SK-N-SH (cell line): ENCODE measurements at regions not wholly inside any gene's neighbourhood (a gene's known extent, or its start where the extent isn't known, plus 50 kb on each side); places are given as distances from the start of the nearest gene placed in this dataset.

Source experiments
- CTCF ChIA-PET: fragments of 300-600, 350-600 bp; formaldehyde crosslinking; extraction: SDS; loops from one replicate; lab custom pipeline; 2021; lab: Yijun Ruan, JAX
- POLR2A ChIA-PET: fragments of 350-600 bp; sonication (Branson Sonifier 250); formaldehyde crosslinking; extraction: SDS; loops from one replicate; lab custom pipeline; 2020; ENCODE audit warnings: antibody characterized with exemption, inconsistent platforms; lab: Yijun Ruan, JAX
- DNase-seq: peaks from one replicate; pipeline ENCODE4 v3.0.0; 2012
- H2AFZ ChIP-seq: fragments of 200-600 bp; sonication (generic); 2 replicates; pipeline ENCODE4 v1.8.1; 2016; ENCODE audit warnings: antibody characterized with exemption, mild to moderate bottlenecking, low read depth
- H3F3A ChIP-seq: fragments of 200-600 bp; sonication (generic); replicated peaks from 2 replicates; pipeline ENCODE3; 2016; ENCODE audit warnings: antibody characterized with exemption, mild to moderate bottlenecking; ENCODE audit not compliant: insufficient read depth
- H3K27ac ChIP-seq, 2 experiments: fragments of 200-500 bp in 1 of 2; fragments of 200-600 bp in 1 of 2; sonication (Bioruptor generic) in 1 of 2; sonication (generic), shearing (Covaris generic) in 1 of 2; 2 replicates each; pipeline versions ENCODE4 v1.5.1 to v1.6.1; 2014 to 2016; ENCODE audit warnings: low read depth in 2 of 2, inconsistent platforms in 1 of 2, low read length in 1 of 2, mild to moderate bottlenecking in 1 of 2, mixed read lengths in 1 of 2
- H3K27me3 ChIP-seq: fragments of 200-600 bp; sonication (generic), shearing (Covaris generic); 2 replicates; pipeline ENCODE4 v1.6.1; 2016; ENCODE audit warnings: mixed run types; ENCODE audit not compliant: insufficient read depth
- H3K36me3 ChIP-seq, 2 experiments: fragments of 200-500 bp in 1 of 2; fragments of 200-600 bp in 1 of 2; sonication (Bioruptor generic) in 1 of 2; sonication (generic) in 1 of 2; replicated peaks in 1 of 2; 2 replicates each; pipeline versions ENCODE3 to v1.5.1; 2014 to 2016; ENCODE audit warnings: low read length in 1 of 2, mild to moderate bottlenecking in 1 of 2; ENCODE audit not compliant: insufficient read depth in 2 of 2, control insufficient read depth in 1 of 2
- H3K4me1 ChIP-seq, 2 experiments: fragments of 200-500 bp in 1 of 2; fragments of 200-600 bp in 1 of 2; sonication (Bioruptor generic) in 1 of 2; sonication (generic), shearing (Covaris generic) in 1 of 2; 2 replicates each; pipeline versions ENCODE4 v1.5.1 to v1.6.1; 2014 to 2016; ENCODE audit warnings: low read depth in 1 of 2, low read length in 1 of 2, mixed run types in 1 of 2; ENCODE audit not compliant: insufficient read depth in 2 of 2, control insufficient read depth in 1 of 2
- H3K4me2 ChIP-seq: fragments of 200-600 bp; sonication (generic), shearing (Covaris generic); 2 replicates; pipeline ENCODE4 v1.6.1; 2017; ENCODE audit warnings: mixed run types
- H3K4me3 ChIP-seq, 2 experiments: fragments of 200-500 bp in 1 of 2; fragments of 200-600 bp in 1 of 2; sonication (Bioruptor generic) in 1 of 2; sonication (generic), shearing (Covaris generic) in 1 of 2; 2 replicates each; pipeline versions ENCODE4 v1.5.1 to v1.8.1; 2014 to 2016; ENCODE audit warnings: low read depth in 2 of 2, inconsistent platforms in 1 of 2, low read length in 1 of 2, mild to moderate bottlenecking in 1 of 2, mixed read lengths in 1 of 2, moderate library complexity in 1 of 2
- H3K79me2 ChIP-seq: fragments of 200-600 bp; sonication (generic); 2 replicates; pipeline ENCODE4 v1.8.1; 2017; ENCODE audit warnings: mild to moderate bottlenecking; ENCODE audit not compliant: insufficient read depth
- H3K9ac ChIP-seq: fragments of 200-600 bp; sonication (generic); 2 replicates; pipeline ENCODE4 v1.6.1; 2017; ENCODE audit warnings: mixed run types
- H3K9me2 ChIP-seq: fragments of 200-600 bp; sonication (generic); 2 replicates; pipeline ENCODE4 v1.6.1; 2017; ENCODE audit warnings: mixed run types
- H3K9me3 ChIP-seq: fragments of 200-600 bp; sonication (generic); 2 replicates; pipeline ENCODE4 v1.6.1; 2017; ENCODE audit warnings: mixed run types, mild to moderate bottlenecking, moderate library complexity
- H4K20me1 ChIP-seq: fragments of 200-600 bp; sonication (generic); 2 replicates; pipeline ENCODE4 v1.6.1; 2017; ENCODE audit warnings: mild to moderate bottlenecking, mixed run types; ENCODE audit not compliant: insufficient read depth
- ELF1 ChIP-seq: IDR thresholded peaks from 2 replicates; pipeline ENCODE4 v1.4.0; 2012
- EP300 ChIP-seq, 2 experiments: IDR thresholded peaks; 2 replicates each; pipeline versions ENCODE4 v1.4.0 to v1.6.1; 2012; ENCODE audit warnings: borderline replicate concordance in 1 of 2, low read depth in 1 of 2, low read length in 1 of 2
- EZH2phosphoT487 ChIP-seq: fragments of 200-600 bp; sonication (generic); IDR thresholded peaks from 2 replicates; pipeline ENCODE4 v1.6.1; 2017; ENCODE audit warnings: low read depth, mixed run types, mild to moderate bottlenecking, antibody characterized with exemption, moderate library complexity, borderline replicate concordance
- FOSL2 ChIP-seq: IDR thresholded peaks from 2 replicates; pipeline ENCODE4 v1.4.0; 2012; ENCODE audit warnings: low read depth, mild to moderate bottlenecking, moderate library complexity, borderline replicate concordance
- FOXJ3 ChIP-seq: sonication (generic); formaldehyde crosslinking; IDR thresholded peaks from 2 replicates; pipeline ENCODE4 v1.5.1; 2020; ENCODE audit warnings: mild to moderate bottlenecking, missing genetic modification reagents
- GABPA ChIP-seq: IDR thresholded peaks from 2 replicates; pipeline ENCODE4 v1.4.0; 2012; ENCODE audit warnings: low read depth, mild to moderate bottlenecking
- GATA2 ChIP-seq: sonication (generic); formaldehyde crosslinking; IDR thresholded peaks from 2 replicates; pipeline ENCODE4 v1.5.0; 2020; ENCODE audit warnings: mild to moderate bottlenecking, missing genetic modification reagents
- IRF3 ChIP-seq: fragments of 150-350 bp; IDR thresholded peaks from 2 replicates; pipeline ENCODE4 v1.6.1; 2016; ENCODE audit warnings: mild to moderate bottlenecking, low read depth, low read length
- MXI1 ChIP-seq: IDR thresholded peaks from 2 replicates; pipeline ENCODE4 v1.6.1; 2012; ENCODE audit warnings: mild to moderate bottlenecking, low read depth, low read length, improper control_type of control experiment
- NFIC ChIP-seq: IDR thresholded peaks from 2 replicates; pipeline ENCODE4 v1.4.0; 2012; ENCODE audit warnings: borderline replicate concordance
- POLR2AphosphoS5 ChIP-seq: IDR thresholded peaks from 2 replicates; pipeline ENCODE4 v1.6.1; 2012; ENCODE audit warnings: low read depth, low read length
- RCOR1 ChIP-seq: fragments of 150-350 bp; IDR thresholded peaks from 2 replicates; pipeline ENCODE4 v1.6.1; 2017; ENCODE audit warnings: antibody characterized with exemption, low read length
- RXRA ChIP-seq: IDR thresholded peaks from 2 replicates; pipeline ENCODE4 v1.4.0; 2012; ENCODE audit warnings: low read depth, mild to moderate bottlenecking, borderline replicate concordance
- SMC3 ChIP-seq: IDR thresholded peaks from 2 replicates; pipeline ENCODE4 v1.6.1; 2012; ENCODE audit warnings: low read depth, low read length, improper control_type of control experiment
- TAF1 ChIP-seq: IDR thresholded peaks from 2 replicates; pipeline ENCODE4 v1.6.1; 2012; ENCODE audit warnings: low read depth, mild to moderate bottlenecking, low read length, moderate library complexity, borderline replicate concordance
- TCF12 ChIP-seq: IDR thresholded peaks from 2 replicates; pipeline ENCODE4 v1.4.0; 2012
- TEAD4 ChIP-seq: IDR thresholded peaks from 2 replicates; pipeline ENCODE4 v1.4.0; 2012; ENCODE audit warnings: mild to moderate bottlenecking, borderline replicate concordance; ENCODE audit not compliant: insufficient read depth
- USF1 ChIP-seq: IDR thresholded peaks from 2 replicates; pipeline ENCODE4 v1.4.0; 2012; ENCODE audit warnings: low read depth, borderline replicate concordance
- WGBS: methylation state at CpG from one replicate; pipeline ENCODE4 v1.1.6; 2017; ENCODE audit warnings: low lambda C conversion rate; 5-methylcytosine and 5-hydroxymethylcytosine counted together
- TF ChIP-seq, protein P1 (sequence below): fragments of 200-600 bp; sonication (generic); IDR thresholded peaks from 2 replicates; pipeline ENCODE4 v1.6.1; 2017; ENCODE audit warnings: antibody characterized with exemption, mild to moderate bottlenecking, moderate library complexity
- TF ChIP-seq, protein P2 (sequence below): IDR thresholded peaks from 2 replicates; pipeline ENCODE4 v1.4.0; 2012; ENCODE audit warnings: low read depth
- TF ChIP-seq, protein P3 (sequence below): fragments of 150-350 bp; IDR thresholded peaks from 2 replicates; pipeline ENCODE4 v1.6.1; 2017; ENCODE audit warnings: antibody characterized with exemption, low read length, low read depth, borderline replicate concordance

DNA sequence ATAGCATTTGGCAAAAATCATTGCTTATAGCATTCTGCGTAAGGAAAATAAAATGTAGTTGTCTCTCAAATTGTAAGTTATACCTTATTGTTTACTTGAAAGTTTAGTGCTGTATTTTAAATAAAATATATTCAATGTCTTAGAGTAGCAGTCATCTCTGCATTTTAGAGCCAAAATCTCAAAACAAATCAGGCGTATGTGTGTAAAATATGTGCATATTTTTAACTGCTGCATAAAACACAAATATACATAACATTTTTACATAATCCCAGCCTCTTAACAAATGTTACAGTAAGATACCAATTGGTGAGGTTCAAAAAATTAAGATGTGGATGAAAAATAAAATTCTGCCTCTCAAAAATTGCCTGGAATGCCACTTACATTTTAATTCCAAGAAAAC is 145.8 kb upstream of the AGA start:
- DNase-seq = no peak
- Histone ChIP-seq H3K9ac (no peak overlapping the region), H3K4me1 (no peaks in the 10 kb centered on the region), H3K36me3 (no peaks in the 10 kb centered on the region), H3K27ac (no peak overlapping the region), H3K4me3 (no peak overlapping the region), H3K79me2 (no peaks in the 10 kb centered on the region), H4K20me1 (no peaks in the 10 kb centered on the region), H3F3A (no peaks in the 10 kb centered on the region), H3K9me3 (no peaks in the 10 kb centered on the region), H3K9me2 (no peaks in the 10 kb centered on the region), H3K27me3 (peaks cover 4% of the 10 kb centered on the region; the same call in 1 of the 2 replicates), H2AFZ (no peak overlapping the region), H3K4me2 (no peak overlapping the region)
- ChIA-PET POLR2A (no interaction called here), CTCF (no interaction called here)
- WGBS = 21% methylated on average over 2 of the region's 2 CpGs
- TF ChIP-seq, protein P1, sequence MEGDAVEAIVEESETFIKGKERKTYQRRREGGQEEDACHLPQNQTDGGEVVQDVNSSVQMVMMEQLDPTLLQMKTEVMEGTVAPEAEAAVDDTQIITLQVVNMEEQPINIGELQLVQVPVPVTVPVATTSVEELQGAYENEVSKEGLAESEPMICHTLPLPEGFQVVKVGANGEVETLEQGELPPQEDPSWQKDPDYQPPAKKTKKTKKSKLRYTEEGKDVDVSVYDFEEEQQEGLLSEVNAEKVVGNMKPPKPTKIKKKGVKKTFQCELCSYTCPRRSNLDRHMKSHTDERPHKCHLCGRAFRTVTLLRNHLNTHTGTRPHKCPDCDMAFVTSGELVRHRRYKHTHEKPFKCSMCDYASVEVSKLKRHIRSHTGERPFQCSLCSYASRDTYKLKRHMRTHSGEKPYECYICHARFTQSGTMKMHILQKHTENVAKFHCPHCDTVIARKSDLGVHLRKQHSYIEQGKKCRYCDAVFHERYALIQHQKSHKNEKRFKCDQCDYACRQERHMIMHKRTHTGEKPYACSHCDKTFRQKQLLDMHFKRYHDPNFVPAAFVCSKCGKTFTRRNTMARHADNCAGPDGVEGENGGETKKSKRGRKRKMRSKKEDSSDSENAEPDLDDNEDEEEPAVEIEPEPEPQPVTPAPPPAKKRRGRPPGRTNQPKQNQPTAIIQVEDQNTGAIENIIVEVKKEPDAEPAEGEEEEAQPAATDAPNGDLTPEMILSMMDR = no peak
- no peak for TF ChIP-seq MXI1
- TF ChIP-seq, protein P2, sequence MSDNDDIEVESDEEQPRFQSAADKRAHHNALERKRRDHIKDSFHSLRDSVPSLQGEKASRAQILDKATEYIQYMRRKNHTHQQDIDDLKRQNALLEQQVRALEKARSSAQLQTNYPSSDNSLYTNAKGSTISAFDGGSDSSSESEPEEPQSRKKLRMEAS = no peak
- TF ChIP-seq FOSL2 = no peak
- TF ChIP-seq IRF3 = no peak
- no peak for TF ChIP-seq EZH2phosphoT487
- no peak for TF ChIP-seq GABPA
- TF ChIP-seq TAF1 = no peak
- TF ChIP-seq ELF1 = no peak
- TF ChIP-seq RXRA = no peak
- TF ChIP-seq NFIC = no peak
- TF ChIP-seq EP300 (IDR thresholded peaks at IDR 0.05; ENCODE audit: borderline replicate concordance in 1 of 2, low read depth in 1 of 2, low read length in 1 of 2) = no peak
- no peak for TF ChIP-seq FOXJ3 (CRISPR knock-in tag)

DNA sequence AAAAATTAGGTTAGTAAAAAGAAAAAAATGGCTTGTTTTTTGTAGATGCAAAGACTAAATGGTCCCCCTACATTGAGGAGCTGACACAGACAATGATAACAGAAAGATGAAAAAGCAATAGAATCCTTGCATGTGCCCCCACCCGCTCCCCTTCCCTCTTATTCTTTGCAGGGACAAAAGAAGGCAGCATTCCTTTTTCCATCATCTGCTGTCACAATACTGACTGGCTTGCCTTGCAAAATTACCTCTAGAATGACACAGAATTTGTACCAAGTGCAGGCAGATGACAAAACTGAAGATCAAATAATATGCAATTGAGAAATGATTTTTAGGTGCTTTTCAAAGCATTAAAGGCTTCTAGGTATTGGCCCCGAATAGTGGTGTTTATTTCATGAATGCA is 153.1 kb upstream of the AGA start:
- H3K9me2 ChIP-seq = no peaks in the 10 kb centered on the region
- no peaks in the 10 kb centered on the region for H3K36me3 ChIP-seq
- H3K4me2 ChIP-seq = no peak overlapping the region
- ChIA-PET POLR2A (no interaction called here), CTCF (no interaction called here)
- H4K20me1 ChIP-seq = no peaks in the 10 kb centered on the region
- H3K9me3 ChIP-seq = no peaks in the 10 kb centered on the region
- no peaks in the 10 kb centered on the region for H3K79me2 ChIP-seq
- H3K9ac ChIP-seq = no peak overlapping the region
- DNase-seq = no peak
- peaks cover 7% of the 10 kb centered on the region for H3K27me3 ChIP-seq
- H3K4me1 ChIP-seq = no peaks in the 10 kb centered on the region
- no peak overlapping the region for H2AFZ ChIP-seq
- no peak overlapping the region for H3K4me3 ChIP-seq
- H3F3A ChIP-seq = peaks cover 3% of the 10 kb centered on the region
- no peak overlapping the region for H3K27ac ChIP-seq
- WGBS = 65% methylated on average over 2 of the region's 2 CpGs
- no peak for TF ChIP-seq USF1
- no peak for TF ChIP-seq MXI1
- no peak for TF ChIP-seq FOXJ3 (CRISPR knock-in tag)
- TF ChIP-seq RCOR1 = no peak
- TF ChIP-seq SMC3 = no peak
- no peak for TF ChIP-seq TCF12
- no peak for TF ChIP-seq TEAD4
- TF ChIP-seq GATA2 = no peak
- TF ChIP-seq TAF1 = no peak
- no peak for TF ChIP-seq FOSL2
- TF ChIP-seq GABPA = no peak
- TF ChIP-seq POLR2AphosphoS5 = no peak
- TF ChIP-seq, protein P3, sequence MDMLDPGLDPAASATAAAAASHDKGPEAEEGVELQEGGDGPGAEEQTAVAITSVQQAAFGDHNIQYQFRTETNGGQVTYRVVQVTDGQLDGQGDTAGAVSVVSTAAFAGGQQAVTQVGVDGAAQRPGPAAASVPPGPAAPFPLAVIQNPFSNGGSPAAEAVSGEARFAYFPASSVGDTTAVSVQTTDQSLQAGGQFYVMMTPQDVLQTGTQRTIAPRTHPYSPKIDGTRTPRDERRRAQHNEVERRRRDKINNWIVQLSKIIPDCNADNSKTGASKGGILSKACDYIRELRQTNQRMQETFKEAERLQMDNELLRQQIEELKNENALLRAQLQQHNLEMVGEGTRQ = no peak
